ENCODE measurements at regions not wholly inside any gene's neighbourhood (a gene's known extent, or its start where the extent isn't known, plus 50 kb on each side); places are given as distances from the start of the nearest gene placed in this dataset.
"Not testable (repeated sequence)": the region's sequence is repeated elsewhere in the genome, so short reads cannot be mapped to it uniquely, and the experiment has no call there.

GRCh38 chr11:44383246-44383645 is 73.3 kb upstream of the ALX4 start:
- TF ChIP-seq, protein P1, sequence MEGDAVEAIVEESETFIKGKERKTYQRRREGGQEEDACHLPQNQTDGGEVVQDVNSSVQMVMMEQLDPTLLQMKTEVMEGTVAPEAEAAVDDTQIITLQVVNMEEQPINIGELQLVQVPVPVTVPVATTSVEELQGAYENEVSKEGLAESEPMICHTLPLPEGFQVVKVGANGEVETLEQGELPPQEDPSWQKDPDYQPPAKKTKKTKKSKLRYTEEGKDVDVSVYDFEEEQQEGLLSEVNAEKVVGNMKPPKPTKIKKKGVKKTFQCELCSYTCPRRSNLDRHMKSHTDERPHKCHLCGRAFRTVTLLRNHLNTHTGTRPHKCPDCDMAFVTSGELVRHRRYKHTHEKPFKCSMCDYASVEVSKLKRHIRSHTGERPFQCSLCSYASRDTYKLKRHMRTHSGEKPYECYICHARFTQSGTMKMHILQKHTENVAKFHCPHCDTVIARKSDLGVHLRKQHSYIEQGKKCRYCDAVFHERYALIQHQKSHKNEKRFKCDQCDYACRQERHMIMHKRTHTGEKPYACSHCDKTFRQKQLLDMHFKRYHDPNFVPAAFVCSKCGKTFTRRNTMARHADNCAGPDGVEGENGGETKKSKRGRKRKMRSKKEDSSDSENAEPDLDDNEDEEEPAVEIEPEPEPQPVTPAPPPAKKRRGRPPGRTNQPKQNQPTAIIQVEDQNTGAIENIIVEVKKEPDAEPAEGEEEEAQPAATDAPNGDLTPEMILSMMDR (IDR thresholded peaks at IDR 0.05; ENCODE audit: low read depth, low read length, missing control alignments) = no peak
- no peak overlapping the region for H3K4me3 ChIP-seq (ENCODE audit: low read depth, low read length)
- no peak for DNase-seq (ENCODE audit: low read depth)

DNA sequence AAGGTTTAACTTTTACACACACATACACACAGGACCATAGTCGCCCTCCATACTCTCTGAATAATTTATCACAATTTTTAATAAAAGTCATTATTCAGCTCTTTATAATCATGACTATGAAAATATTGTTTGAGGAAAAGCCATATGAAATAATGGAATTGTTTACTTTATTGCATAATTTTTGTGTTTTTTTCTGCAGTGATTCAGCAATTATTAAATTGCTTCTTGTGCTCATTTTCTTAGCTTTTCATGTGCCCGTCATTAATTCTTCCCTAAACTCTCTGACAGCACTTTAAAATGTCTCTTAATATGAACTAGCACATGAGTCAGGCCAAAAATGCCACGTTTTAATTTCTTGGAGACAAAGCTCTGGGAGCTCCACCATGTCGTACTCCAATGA is 77.5 kb upstream of the ALX4 start:
- TF ChIP-seq, protein P1 (IDR thresholded peaks at IDR 0.05; ENCODE audit: low read depth, low read length, missing control alignments) = no peak

GRCh38 chr11:44387825-44388224 is 77.9 kb upstream of the ALX4 start:
- no peak for DNase-seq (ENCODE audit: low read depth)
- H3K4me3 ChIP-seq (ENCODE audit: low read depth, low read length) = no peak overlapping the region
- TF ChIP-seq, protein P1 (IDR thresholded peaks at IDR 0.05; ENCODE audit: low read depth, low read length, missing control alignments) = no peak

More for the DNA sequence above, 77.5 kb upstream of the ALX4 start:
- DNase-seq (ENCODE audit: low read depth) = no peak
- no peak overlapping the region for H3K4me3 ChIP-seq (ENCODE audit: low read depth, low read length)

DNA sequence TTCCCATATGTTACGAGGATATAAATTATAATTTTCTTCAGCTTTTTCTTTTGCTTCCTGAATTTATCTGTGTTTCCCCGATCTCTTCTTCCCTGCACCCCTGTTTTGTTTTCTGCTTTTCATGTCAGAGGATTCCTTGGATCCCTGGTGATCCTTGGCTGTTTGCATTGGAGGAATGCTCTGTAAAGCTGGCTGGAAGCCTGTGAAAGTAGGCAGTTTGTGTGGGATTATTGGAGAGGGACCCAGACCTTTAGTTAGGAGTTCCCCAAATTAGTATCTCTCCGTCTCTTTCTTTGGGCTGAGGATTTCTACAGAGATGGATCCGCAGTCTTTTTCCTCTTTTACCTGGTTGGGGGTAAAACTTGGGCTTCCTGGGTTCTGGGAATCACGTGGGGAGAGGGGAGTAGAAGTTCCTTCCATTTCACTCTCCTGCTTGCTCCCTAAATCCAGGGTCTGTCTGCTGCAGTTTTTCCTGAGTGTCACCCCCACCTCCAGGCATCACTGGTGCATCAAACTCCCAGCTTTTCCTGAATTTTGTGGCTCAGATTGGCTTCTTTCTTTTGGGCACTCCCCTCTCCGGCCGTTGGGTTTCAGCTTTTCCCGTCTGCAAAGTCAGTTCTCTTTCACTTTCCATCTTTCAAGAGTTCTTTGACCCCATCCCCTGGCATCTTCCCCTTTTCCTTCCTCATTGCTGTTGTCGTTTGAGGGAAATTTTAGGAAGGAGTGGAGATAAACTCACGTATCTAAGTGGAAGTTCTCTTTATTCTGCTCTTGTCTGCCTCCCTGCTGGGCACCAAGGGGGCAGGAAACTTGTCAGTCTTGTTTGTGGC is 79.1 kb upstream of the ALX4 start:
- DNase-seq (ENCODE audit: low read depth) = no peak
- TF ChIP-seq, protein P1 (IDR thresholded peaks at IDR 0.05; ENCODE audit: low read depth, low read length, missing control alignments) = no peak

DNA sequence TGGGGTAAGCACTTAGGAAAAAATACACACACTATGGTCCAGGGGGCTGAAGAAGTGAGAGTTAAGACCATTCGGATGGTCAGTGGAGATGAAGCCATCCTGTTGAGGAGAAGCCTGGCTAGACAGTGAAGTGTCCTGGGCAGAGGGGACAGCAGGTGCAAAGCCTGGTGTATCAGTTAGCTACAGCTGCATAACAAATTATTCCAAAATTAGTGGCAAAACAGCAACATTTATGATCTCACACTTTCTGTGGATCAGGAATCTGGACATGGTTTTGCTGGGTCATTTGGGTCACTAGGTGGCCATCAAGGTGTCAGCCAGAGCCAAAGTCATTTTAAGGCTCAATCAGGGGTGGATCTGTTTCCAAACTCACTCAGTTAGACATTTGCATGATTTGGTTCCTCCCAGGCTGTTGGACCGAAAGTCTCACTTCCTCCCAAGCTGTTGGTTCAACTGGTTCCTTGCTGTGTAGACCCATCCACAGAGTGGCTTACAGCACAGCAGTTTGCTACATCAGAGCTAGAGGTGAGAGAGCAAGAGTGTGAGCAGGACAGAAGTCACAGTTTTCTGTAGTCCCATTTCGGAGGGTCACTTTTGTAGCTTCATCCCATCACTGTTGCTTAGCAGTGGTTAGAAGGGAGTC is 80.1 kb upstream of the ALX4 start:
- TF ChIP-seq, protein P1 (IDR thresholded peaks at IDR 0.05; ENCODE audit: low read depth, low read length, missing control alignments) = no peak
- DNase-seq (ENCODE audit: low read depth) = no peak
- H3K4me3 ChIP-seq (ENCODE audit: low read depth, low read length) = no peak overlapping the region

More for the DNA sequence above, 79.1 kb upstream of the ALX4 start:
- H3K4me3 ChIP-seq (ENCODE audit: low read depth, low read length) = no peak overlapping the region

- DNase-seq (ENCODE audit: low read depth); H3K4me3 ChIP-seq (ENCODE audit: low read depth, low read length): not testable (repeated sequence)
Measured at GRCh38 chr11:44391004-44391403, 81.1 kb upstream of the ALX4 start.

DNA sequence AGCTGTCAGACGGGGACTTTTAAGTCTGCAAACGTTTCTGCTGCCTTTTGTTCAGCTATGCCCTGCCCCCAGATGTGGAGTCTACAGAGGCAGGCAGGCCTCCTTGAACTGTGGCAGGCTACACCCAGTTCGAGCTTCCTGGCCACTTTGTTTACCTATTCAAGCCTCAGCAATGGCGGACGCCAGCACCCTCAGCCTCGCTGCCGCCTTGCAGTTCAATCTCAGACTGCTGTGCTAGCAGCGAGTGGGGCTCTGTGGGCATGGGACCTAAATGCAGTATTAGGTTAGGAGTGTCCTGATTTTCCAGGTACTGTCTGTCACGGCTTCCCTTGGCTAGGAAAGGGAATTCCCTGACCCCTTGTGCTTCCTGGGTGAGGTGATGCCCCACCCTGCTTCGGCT is 86.8 kb upstream of the ALX4 start:
- not testable (repeated sequence) for H3K4me3 ChIP-seq (ENCODE audit: low read depth, low read length); DNase-seq (ENCODE audit: low read depth)

Measured in GM12864 (cell line).